Endothelial cell of hepatic sinusoid (primary cell): ENCODE measurements at regions not wholly inside any gene's neighbourhood (a gene's known extent, or its start where the extent isn't known, plus 50 kb on each side); places are given as distances from the start of the nearest gene placed in this dataset.

ENCODE experiments used
- in situ Hi-C: cut with HindIII; loops from 2 replicates; pipeline ENCODE4 v1.10.0; 2017; ENCODE audit warnings: low sequenced_read_pairs

- in situ Hi-C loops, result no loop called here
Measured at GRCh38 chr6:169312658-169313346, 59.2 kb upstream of the THBS2 start.

- in situ Hi-C loops, result no loop called here
Measured at GRCh38 chr6:169310983-169311382, 57.3 kb upstream of the THBS2 start.
